Adrenal gland (tissue), 9 donors: ENCODE measurements at regions not wholly inside any gene's neighbourhood (a gene's known extent, or its start where the extent isn't known, plus 50 kb on each side); places are given as distances from the start of the nearest gene placed in this dataset.

Experiments used
- DNase-seq, 7 donors: peaks; one replicate each; pipeline ENCODE4 v3.0.0-alpha.2; 2019 to 2020
- H3K27ac ChIP-seq, 5 donors: fragments of 200-600 bp; sonication (generic) in 4 of 5; 1 replicate in 3 of 5; 2 replicates in 2 of 5; pipeline versions ENCODE4 v1.5.1 to v1.8.0; 2016 to 2020; ENCODE audit warnings: mild to moderate bottlenecking in 1 of 5
- H3K27me3 ChIP-seq: fragments of 200-600 bp; 2 replicates; pipeline ENCODE4 v1.8.0; 2021
- H3K36me3 ChIP-seq, 2 donors: fragments of 200-600 bp; replicated peaks in 1 of 2; 1 replicate in 1 of 2; 2 replicates in 1 of 2; pipeline versions ENCODE4 v1.5.1 to v1.8.0; 2018 to 2022
- H3K4me1 ChIP-seq, 2 donors: fragments of 200-600 bp; replicated peaks in 1 of 2; 1 replicate in 1 of 2; 2 replicates in 1 of 2; pipeline versions ENCODE4 v1.5.1 to v1.8.0; 2018 to 2021
- H3K4me3 ChIP-seq, 4 donors: fragments of 200-600 bp; sonication (generic) in 3 of 4; one replicate each; pipeline ENCODE4 v1.5.1; 2016 to 2018
- H3K9me3 ChIP-seq, 3 donors: fragments of 200-600 bp; sonication (generic) in 1 of 3; replicated peaks in 1 of 3; 1 replicate in 2 of 3; 2 replicates in 1 of 3; pipeline versions ENCODE4 v1.5.1 to v1.8.0; 2016 to 2021
- CTCF ChIP-seq, 6 experiments: fragments of 450-650 bp in 4 of 6; fragments of 200-600 bp in 2 of 6; sonication (generic) in 1 of 6; IDR thresholded peaks; 1 replicate in 5 of 6; 2 replicates in 1 of 6; pipeline versions ENCODE4 v1.5.1 to v1.8.0; 2016 to 2021; ENCODE audit warnings: antibody characterized with exemption in 6 of 6, mild to moderate bottlenecking in 2 of 6, moderate library complexity in 1 of 6
- POLR2A ChIP-seq, 2 donors: fragments of 450-650 bp; IDR thresholded peaks; one replicate each; pipeline ENCODE4 v1.6.1; 2017; ENCODE audit warnings: antibody characterized with exemption in 2 of 2, mild to moderate bottlenecking in 2 of 2, moderate library complexity in 1 of 2
- WGBS, 4 donors: extraction: QIAGEN DNeasy Blood & Tissue Kit in 2 of 4; methylation state at CpG; one replicate each; pipeline versions ENCODE4 v1.1.5 to v1.1.7; 2013 to 2017; 5-methylcytosine and 5-hydroxymethylcytosine counted together
- intact Hi-C, 2 donors: fragments of 100-400 bp; cut with DNase I; formaldehyde crosslinking; loops; one replicate each; pipeline versions ENCODE4 v1.14.1 to v1.15.0; 2022 to 2023
- donor health status: healthy with polysubstance abuse.
- donor health status: Bipolar disorder and iron deficiency.
- donor health status: DM: yes; HTN: yes; CAD: no.
- donor health status: DM: no; HTN: no; CAD: no.
- donor health status: DM: no; HTN: no; CAD: no.

GRCh38 chr17:52287611-52288010 lies 129.1 kb upstream of the CA10 start:
- TF ChIP-seq POLR2A (IDR thresholded peaks at IDR 0.05) (no peak), CTCF (IDR thresholded peaks at IDR 0.05) (no peak)

GRCh38 chr17:52283872-52284271 lies 125.4 kb upstream of the CA10 start:
- no peak overlapping the region for H3K4me3 ChIP-seq

More at GRCh38 chr17:52287611-52288010, 129.1 kb upstream of the CA10 start:
- no peak for DNase-seq
- no peak overlapping the region for H3K27ac ChIP-seq
- no peaks in the 10 kb centered on the region for H3K9me3 ChIP-seq
- H3K36me3 ChIP-seq: no peaks in the 10 kb centered on the region
- intact Hi-C loops: no loop called here
- no peaks in the 10 kb centered on the region for H3K4me1 ChIP-seq
- H3K27me3 ChIP-seq: no peaks in the 10 kb centered on the region
- no peak overlapping the region for H3K4me3 ChIP-seq
- 67 to 89% (median 82%) methylated on average over 2 of the region's 2 CpGs for WGBS, 4 donors

GRCh38 chr17:52276381-52277008 lies 118.0 kb upstream of the CA10 start:
- intact Hi-C loops: no loop called here
- Histone ChIP-seq H3K4me3 (no peak overlapping the region), H3K9me3 (no peaks in the 10 kb centered on the region), H3K27ac (no peak overlapping the region), H3K4me1 (no peaks in the 10 kb centered on the region), H3K36me3 (no peaks in the 10 kb centered on the region), H3K27me3 (no peaks in the 10 kb centered on the region)
- 80 to 85% (median 82%) methylated on average over 4 of the region's 4 CpGs for WGBS, 4 donors
- TF ChIP-seq CTCF (IDR thresholded peaks at IDR 0.05) (no peak), POLR2A (IDR thresholded peaks at IDR 0.05) (no peak)
- no peak for DNase-seq

More at GRCh38 chr17:52283872-52284271, 125.4 kb upstream of the CA10 start:
- H3K36me3 ChIP-seq: no peaks in the 10 kb centered on the region
- no peaks in the 10 kb centered on the region for H3K4me1 ChIP-seq
- H3K9me3 ChIP-seq: no peaks in the 10 kb centered on the region
- intact Hi-C loops: no loop called here
- TF ChIP-seq CTCF (IDR thresholded peaks at IDR 0.05) (no peak), POLR2A (IDR thresholded peaks at IDR 0.05) (no peak)
- DNase-seq: no peak
- H3K27me3 ChIP-seq: no peaks in the 10 kb centered on the region
- no peak overlapping the region for H3K27ac ChIP-seq
- 45 to 72% (median 59%) methylated on average over 2 of the region's 2 CpGs for WGBS, 4 donors

GRCh38 chr17:52271781-52272180 lies 113.3 kb upstream of the CA10 start:
- no peak overlapping the region for H3K27ac ChIP-seq
- H3K4me3 ChIP-seq: no peak overlapping the region
- 64 to 86% (median 76%) methylated on average over 1 of the region's 1 CpG for WGBS, 4 donors
- DNase-seq: no peak
- no peaks in the 10 kb centered on the region for H3K36me3 ChIP-seq
- intact Hi-C loops: no loop called here
- no peaks in the 10 kb centered on the region for H3K4me1 ChIP-seq
- TF ChIP-seq POLR2A (IDR thresholded peaks at IDR 0.05) (no peak), CTCF (IDR thresholded peaks at IDR 0.05) (no peak)
- no peaks in the 10 kb centered on the region for H3K9me3 ChIP-seq
- H3K27me3 ChIP-seq: no peaks in the 10 kb centered on the region
